H1 (cell line): ENCODE measurements at regions not wholly inside any gene's neighbourhood (a gene's known extent, or its start where the extent isn't known, plus 50 kb on each side); places are given as distances from the start of the nearest gene placed in this dataset.
"Not testable (repeated sequence)": the region's sequence is repeated elsewhere in the genome, so short reads cannot be mapped to it uniquely, and the experiment has no call there.

Source experiments
- BRCA1 ChIP-seq: IDR thresholded peaks from 2 replicates; pipeline ENCODE4 v1.6.1; 2012; ENCODE audit warnings: low read depth, low read length, improper control_type of control experiment
- EZH2 ChIP-seq: fragments of 200-600 bp; sonication (generic); IDR thresholded peaks from 2 replicates; pipeline ENCODE4 v1.7.1; 2012; ENCODE audit warnings: low read depth, mild to moderate bottlenecking, moderate library complexity, low read length, inconsistent platforms; ENCODE audit not compliant: severe bottlenecking
- POLR2A ChIP-seq, 2 experiments: IDR thresholded peaks; 1 replicate in 1 of 2; 2 replicates in 1 of 2; pipeline ENCODE4 v1.6.1; 2011; ENCODE audit warnings: low read depth in 2 of 2, low read length in 2 of 2, mild to moderate bottlenecking in 2 of 2; ENCODE audit errors: control extremely low read depth in 1 of 2
- RAD21 ChIP-seq, 2 experiments: IDR thresholded peaks in 1 of 2; conservative IDR thresholded peaks in 1 of 2; 2 replicates each; pipeline ENCODE4 v1.6.1; 2011; ENCODE audit warnings: low read depth in 2 of 2, low read length in 2 of 2, improper control_type of control experiment in 1 of 2, inconsistent platforms in 1 of 2, mild to moderate bottlenecking in 1 of 2, moderate library complexity in 1 of 2
- TF ChIP-seq, protein P1 (sequence below), 3 experiments: IDR thresholded peaks; 1 replicate in 2 of 3; 2 replicates in 1 of 3; pipeline versions ENCODE4 v1.5.1 to v1.6.1; 2011; ENCODE audit warnings: low read length in 3 of 3, mild to moderate bottlenecking in 3 of 3, inconsistent platforms in 2 of 3, low read depth in 1 of 3, moderate library complexity in 1 of 3; ENCODE audit not compliant: insufficient read depth in 1 of 3; ENCODE audit errors: control extremely low read depth in 1 of 3
- TF ChIP-seq, protein P2 (sequence below): IDR thresholded peaks from 2 replicates; pipeline ENCODE4 v1.6.1; 2011; ENCODE audit warnings: low read length, improper control_type of control experiment

DNA sequence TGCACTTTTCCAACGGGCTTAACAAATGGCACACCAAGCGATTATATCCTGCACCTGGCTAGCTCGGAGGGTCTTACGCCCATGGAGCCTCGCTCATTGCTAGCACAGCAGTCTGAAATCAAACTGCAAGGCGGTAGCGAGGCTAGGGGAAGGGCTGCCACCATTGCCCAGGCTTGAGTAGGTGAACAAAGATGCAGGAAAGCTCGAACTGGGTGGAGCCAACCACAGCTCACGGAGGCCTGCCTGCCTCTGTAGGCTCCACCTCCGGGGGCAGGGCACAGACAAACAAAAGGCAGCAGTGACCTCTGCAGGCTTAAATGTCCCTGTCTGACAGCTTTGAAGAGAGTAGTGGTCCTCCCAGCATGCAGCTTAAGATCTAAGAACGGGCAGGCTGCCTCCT lies 365.4 kb downstream of the MMUT start:
- TF ChIP-seq POLR2A (IDR thresholded peaks at IDR 0.05; ENCODE audit: control extremely low read depth in 1 of 2, low read depth in 2 of 2, low read length in 2 of 2); BRCA1; RAD21 (IDR thresholded peaks at IDR 0.05 in 1 of 2, conservative IDR thresholded peaks at IDR 0.05 in 1 of 2; ENCODE audit: low read depth in 2 of 2, low read length in 2 of 2); EZH2: not testable (repeated sequence)
- TF ChIP-seq, protein P1, sequence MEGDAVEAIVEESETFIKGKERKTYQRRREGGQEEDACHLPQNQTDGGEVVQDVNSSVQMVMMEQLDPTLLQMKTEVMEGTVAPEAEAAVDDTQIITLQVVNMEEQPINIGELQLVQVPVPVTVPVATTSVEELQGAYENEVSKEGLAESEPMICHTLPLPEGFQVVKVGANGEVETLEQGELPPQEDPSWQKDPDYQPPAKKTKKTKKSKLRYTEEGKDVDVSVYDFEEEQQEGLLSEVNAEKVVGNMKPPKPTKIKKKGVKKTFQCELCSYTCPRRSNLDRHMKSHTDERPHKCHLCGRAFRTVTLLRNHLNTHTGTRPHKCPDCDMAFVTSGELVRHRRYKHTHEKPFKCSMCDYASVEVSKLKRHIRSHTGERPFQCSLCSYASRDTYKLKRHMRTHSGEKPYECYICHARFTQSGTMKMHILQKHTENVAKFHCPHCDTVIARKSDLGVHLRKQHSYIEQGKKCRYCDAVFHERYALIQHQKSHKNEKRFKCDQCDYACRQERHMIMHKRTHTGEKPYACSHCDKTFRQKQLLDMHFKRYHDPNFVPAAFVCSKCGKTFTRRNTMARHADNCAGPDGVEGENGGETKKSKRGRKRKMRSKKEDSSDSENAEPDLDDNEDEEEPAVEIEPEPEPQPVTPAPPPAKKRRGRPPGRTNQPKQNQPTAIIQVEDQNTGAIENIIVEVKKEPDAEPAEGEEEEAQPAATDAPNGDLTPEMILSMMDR (IDR thresholded peaks at IDR 0.05; ENCODE audit: control extremely low read depth in 1 of 3, insufficient read depth in 1 of 3, low read depth in 1 of 3, low read length in 3 of 3) = not testable (repeated sequence)
- TF ChIP-seq, protein P2, sequence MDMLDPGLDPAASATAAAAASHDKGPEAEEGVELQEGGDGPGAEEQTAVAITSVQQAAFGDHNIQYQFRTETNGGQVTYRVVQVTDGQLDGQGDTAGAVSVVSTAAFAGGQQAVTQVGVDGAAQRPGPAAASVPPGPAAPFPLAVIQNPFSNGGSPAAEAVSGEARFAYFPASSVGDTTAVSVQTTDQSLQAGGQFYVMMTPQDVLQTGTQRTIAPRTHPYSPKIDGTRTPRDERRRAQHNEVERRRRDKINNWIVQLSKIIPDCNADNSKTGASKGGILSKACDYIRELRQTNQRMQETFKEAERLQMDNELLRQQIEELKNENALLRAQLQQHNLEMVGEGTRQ = not testable (repeated sequence)
